ENCODE measurements at regions not wholly inside any gene's neighbourhood (a gene's known extent, or its start where the extent isn't known, plus 50 kb on each side); places are given as distances from the start of the nearest gene placed in this dataset.

DNA sequence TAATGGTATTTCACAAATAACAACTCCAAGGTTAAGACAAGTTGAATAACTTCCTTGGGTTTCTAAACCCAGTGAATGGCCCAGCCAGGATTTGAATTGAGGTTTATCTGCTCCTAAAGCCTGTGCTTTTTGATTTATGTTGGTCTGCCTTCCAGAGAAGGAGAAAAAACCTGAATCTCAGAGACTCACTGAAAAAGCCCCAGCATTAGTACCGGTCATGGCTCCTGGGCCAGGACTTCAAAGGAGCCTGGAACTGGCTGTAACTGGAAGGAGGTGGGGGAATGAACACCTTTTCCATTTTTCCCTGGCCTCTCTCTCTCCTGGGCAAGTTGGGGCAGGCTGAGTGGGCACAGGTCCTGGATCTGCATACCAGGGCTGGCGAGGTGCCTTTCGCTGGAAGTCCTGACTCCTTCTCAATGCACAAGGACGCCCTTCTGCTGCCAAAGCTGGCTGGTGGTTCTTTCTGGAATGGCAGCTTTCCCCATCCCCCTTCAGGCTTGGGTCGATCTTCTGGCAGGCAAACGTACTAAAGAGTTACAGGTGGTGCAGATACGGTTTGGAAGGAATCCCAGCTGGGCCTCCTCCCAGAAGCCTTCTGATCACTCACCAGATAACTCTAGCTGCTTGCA is 268.2 kb downstream of the PTEN start:
- peak; percentile 91 for ATAC-seq

- no peak for ATAC-seq
Observed at GRCh38 chr10:88136712-88137111, 273.3 kb downstream of the PTEN start.

- no peak for ATAC-seq
Observed at GRCh38 chr10:88138319-88138848, 275.0 kb downstream of the PTEN start.

- ATAC-seq: no peak
Observed at GRCh38 chr10:88147000-88147798, 283.8 kb downstream of the PTEN start.

GRCh38 chr10:88149906-88150305 is 286.5 kb downstream of the PTEN start:
- no peak for ATAC-seq

GRCh38 chr10:88150339-88150738 is 286.9 kb downstream of the PTEN start:
- no peak for ATAC-seq

GRCh38 chr10:88152728-88153133 is 289.3 kb downstream of the PTEN start:
- ATAC-seq: peak; percentile 99

DNA sequence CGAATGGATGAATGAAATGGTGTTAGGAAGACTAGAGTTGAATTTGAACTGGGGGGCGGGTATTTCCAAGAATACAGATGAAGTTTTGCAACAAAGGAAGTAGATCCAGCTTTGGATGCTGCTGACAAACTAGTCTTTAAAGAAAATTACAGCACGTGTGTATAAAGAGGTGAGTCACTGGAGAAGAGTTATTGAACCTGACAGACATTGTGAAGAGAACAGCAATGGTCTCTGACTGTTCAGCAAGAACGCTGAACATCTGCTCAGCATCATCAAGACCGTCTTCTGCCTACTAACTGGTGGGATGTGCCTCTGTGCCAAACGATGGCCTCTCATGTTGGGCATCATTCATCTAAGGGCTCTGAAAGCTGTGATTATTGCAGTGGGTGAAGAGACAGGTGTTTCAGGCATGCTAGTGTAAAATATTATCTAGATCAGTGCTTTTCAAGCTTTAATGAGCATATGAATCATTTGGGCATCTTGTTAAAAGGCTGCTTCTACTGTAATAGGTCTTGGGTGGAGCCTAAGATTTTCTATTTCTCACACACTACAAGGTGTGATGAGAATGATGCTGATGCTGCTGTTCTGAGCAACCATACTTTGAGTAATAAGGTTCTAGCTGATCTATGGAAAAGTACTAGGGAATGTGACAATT is 291.3 kb downstream of the PTEN start:
- ATAC-seq: peak; percentile 24

- ATAC-seq: no peak
Observed at GRCh38 chr10:88156341-88156740, 292.9 kb downstream of the PTEN start.

GRCh38 chr10:88157981-88158465 is 294.6 kb downstream of the PTEN start:
- peak; percentile 50 for ATAC-seq

GRCh38 chr10:88158526-88159122 is 295.2 kb downstream of the PTEN start:
- no peak for ATAC-seq

GRCh38 chr10:88159127-88159829 is 295.9 kb downstream of the PTEN start:
- ATAC-seq: no peak

GRCh38 chr10:88161070-88161469 is 297.6 kb downstream of the PTEN start:
- no peak for ATAC-seq

DNA sequence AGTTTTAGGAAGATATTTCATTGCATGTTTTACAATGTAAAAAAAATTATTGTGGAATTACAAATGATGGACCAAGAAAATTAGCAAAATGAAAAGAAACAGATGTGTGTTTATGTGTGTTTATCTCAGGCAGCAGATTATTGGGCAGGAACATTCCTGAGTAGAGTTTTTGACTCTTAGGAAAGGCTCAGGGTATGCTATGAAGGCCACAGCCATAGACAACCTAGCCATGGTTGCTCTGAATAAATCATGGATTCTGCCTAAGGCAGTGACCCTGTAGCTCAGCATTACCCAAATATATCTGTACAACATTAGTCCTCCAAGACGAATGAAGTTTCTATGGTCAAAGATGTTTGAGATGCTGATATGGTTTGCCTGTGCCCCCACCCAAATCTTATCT is 298.3 kb downstream of the PTEN start:
- no peak for ATAC-seq

GRCh38 chr10:88162852-88163251 is 299.4 kb downstream of the PTEN start:
- ATAC-seq: no peak

- no peak for ATAC-seq
Observed at GRCh38 chr10:88163572-88163971, 300.1 kb downstream of the PTEN start.

- no peak for ATAC-seq
Observed at GRCh38 chr10:88164471-88164870, 301.0 kb downstream of the PTEN start.

- ATAC-seq: no peak
Observed at GRCh38 chr10:88165849-88166271, 302.4 kb downstream of the PTEN start.

- no peak for ATAC-seq
Observed at GRCh38 chr10:88168171-88169036, 305.0 kb downstream of the PTEN start.

DNA sequence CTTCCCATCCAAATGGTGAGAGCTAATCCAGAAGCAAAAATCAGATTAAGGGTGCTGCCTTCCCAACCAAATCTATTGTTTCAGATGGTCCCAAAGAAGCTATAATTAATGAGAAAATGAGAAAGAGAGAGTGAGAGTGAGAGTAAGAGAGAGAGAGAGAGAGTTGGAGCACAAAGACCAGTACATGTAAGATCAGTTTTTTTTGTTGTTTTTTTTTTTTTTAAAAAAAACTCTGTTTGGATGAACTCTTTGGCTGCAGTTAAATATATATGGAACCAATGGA is 305.6 kb downstream of the PTEN start:
- no peak for ATAC-seq

DNA sequence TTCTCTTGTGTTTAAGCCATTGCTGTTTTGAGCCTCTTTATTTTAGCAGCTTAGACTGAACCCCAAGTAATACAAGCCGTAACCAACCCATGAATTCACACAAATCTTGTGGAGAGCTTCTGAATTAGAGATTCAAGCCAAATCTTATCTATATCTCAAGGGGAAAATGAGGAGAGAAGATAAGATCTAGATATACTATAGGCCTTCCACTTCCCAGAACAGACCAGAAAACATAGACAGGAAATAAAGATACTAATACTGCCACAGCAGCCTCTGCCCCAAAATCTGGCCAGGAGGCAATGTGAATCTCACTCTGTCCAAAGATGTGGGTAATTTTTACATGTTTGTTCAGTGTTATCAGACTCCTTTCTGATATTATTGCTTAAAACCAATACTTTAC is 307.2 kb downstream of the PTEN start:
- ATAC-seq: no peak

GRCh38 chr10:88172159-88172558 is 308.7 kb downstream of the PTEN start:
- ATAC-seq: no peak
